Neural progenitor cell (in vitro differentiated cells): ENCODE measurements at regions not wholly inside any gene's neighbourhood (a gene's known extent, or its start where the extent isn't known, plus 50 kb on each side); places are given as distances from the start of the nearest gene placed in this dataset.

Source experiments
- CTCF ChIP-seq: fragments of 200-600 bp; sonication (generic); IDR thresholded peaks from 2 replicates; pipeline ENCODE4 v1.5.1; 2017; ENCODE audit warnings: antibody characterized with exemption, mild to moderate bottlenecking
- EZH2 ChIP-seq: fragments of 200-600 bp; sonication (generic); IDR thresholded peaks from 2 replicates; pipeline ENCODE4 v1.6.1; 2017; ENCODE audit warnings: antibody characterized with exemption, mild to moderate bottlenecking, moderate library complexity

- TF ChIP-seq CTCF, result no peak
- TF ChIP-seq EZH2, result no peak
These were observed 69.8 kb upstream of the DAB2 start for GRCh38 chr5:39494534-39494933.
